HG02884 (cell line): ENCODE measurements at regions not wholly inside any gene's neighbourhood (a gene's known extent, or its start where the extent isn't known, plus 50 kb on each side); places are given as distances from the start of the nearest gene placed in this dataset.

Source experiments
- ATAC-seq: cut with Tn5 transposase; IDR thresholded peaks from one replicate; pipeline ENCODE4 v1.9.1; 2021; ENCODE audit warnings: mild to moderate bottlenecking, moderate library complexity; ENCODE audit not compliant: unreplicated experiment

GRCh38 chr9:18423791-18424531, 50.0 kb upstream of the ADAMTSL1 start:
- no peak for ATAC-seq
